K562 (cell line): ENCODE measurements at regions not wholly inside any gene's neighbourhood (a gene's known extent, or its start where the extent isn't known, plus 50 kb on each side); places are given as distances from the start of the nearest gene placed in this dataset.

ENCODE experiments used
- FOS ChIP-seq: IDR thresholded peaks from 3 replicates; pipeline ENCODE4 v1.6.1; 2011; ENCODE audit not compliant: insufficient read length; ENCODE audit errors: extremely low read depth
- TF ChIP-seq, protein P1 (sequence below): sonication (generic); formaldehyde crosslinking; IDR thresholded peaks from 2 replicates; pipeline ENCODE4 v1.8.0; 2022; ENCODE audit warnings: mild to moderate bottlenecking, missing genetic modification reagents

DNA sequence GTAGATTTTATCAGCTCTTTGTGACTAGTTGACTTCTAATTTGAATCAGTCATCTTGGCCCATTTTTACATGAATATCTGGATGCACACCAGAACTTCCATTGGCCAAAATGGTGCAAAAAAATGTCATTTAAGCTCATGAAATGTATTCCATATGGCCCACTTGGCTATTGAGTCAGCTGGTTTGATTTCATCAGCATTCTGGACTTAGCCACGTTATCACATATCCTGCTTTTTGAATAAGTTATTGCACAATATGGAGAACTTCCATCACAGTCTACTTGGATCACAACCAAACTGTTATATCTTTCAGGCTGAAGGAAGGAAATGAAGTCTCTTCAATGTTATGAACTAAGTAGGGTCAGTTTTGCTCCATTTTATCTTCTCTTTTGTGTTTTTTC is 640.6 kb downstream of the PCDH7 start:
- TF ChIP-seq, protein P1, sequence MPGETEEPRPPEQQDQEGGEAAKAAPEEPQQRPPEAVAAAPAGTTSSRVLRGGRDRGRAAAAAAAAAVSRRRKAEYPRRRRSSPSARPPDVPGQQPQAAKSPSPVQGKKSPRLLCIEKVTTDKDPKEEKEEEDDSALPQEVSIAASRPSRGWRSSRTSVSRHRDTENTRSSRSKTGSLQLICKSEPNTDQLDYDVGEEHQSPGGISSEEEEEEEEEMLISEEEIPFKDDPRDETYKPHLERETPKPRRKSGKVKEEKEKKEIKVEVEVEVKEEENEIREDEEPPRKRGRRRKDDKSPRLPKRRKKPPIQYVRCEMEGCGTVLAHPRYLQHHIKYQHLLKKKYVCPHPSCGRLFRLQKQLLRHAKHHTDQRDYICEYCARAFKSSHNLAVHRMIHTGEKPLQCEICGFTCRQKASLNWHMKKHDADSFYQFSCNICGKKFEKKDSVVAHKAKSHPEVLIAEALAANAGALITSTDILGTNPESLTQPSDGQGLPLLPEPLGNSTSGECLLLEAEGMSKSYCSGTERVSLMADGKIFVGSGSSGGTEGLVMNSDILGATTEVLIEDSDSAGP (CRISPR knock-in tag), result no peak
- TF ChIP-seq FOS, result no peak
